ENCODE measurements at regions not wholly inside any gene's neighbourhood (a gene's known extent, or its start where the extent isn't known, plus 50 kb on each side); places are given as distances from the start of the nearest gene placed in this dataset.

GRCh38 chr12:19894803-19895202, 455.5 kb downstream of the AEBP2 start:
- Mint-ChIP-seq H3K4me3 (no peak overlapping the region), H3K27me3 (no peaks in the 10 kb centered on the region), H3K27ac (no peak overlapping the region), H3K9me3 (no peaks in the 10 kb centered on the region), H3K4me1 (ENCODE audit: low read depth) (no peaks in the 10 kb centered on the region), H3K36me3 (ENCODE audit: low read depth) (no peaks in the 10 kb centered on the region)
- H3K9me3 ChIP-seq (ENCODE audit: control insufficient read depth in 1 of 2, insufficient read depth in 1 of 2, low read length in 2 of 2) = no peaks in the 10 kb centered on the region
- DNase-seq (peak in 2 of 14 experiments; percentile 5 to 17), ATAC-seq (ENCODE audit: poor library complexity) (no peak)
- ChIA-PET POLR2A (no interaction called here), CTCF (no interaction called here)
- H3K4me3 ChIP-seq (ENCODE audit: low read length) = no peak overlapping the region
- no peak for TF ChIP-seq CTCF (IDR thresholded peaks at IDR 0.05)
- H3K36me3 ChIP-seq (ENCODE audit: insufficient read depth, low read length) = no peaks in the 10 kb centered on the region
- H3K4me1 ChIP-seq (ENCODE audit: insufficient read depth, low read length) = no peaks in the 10 kb centered on the region
- intact Hi-C loops (cut with DNase I, micrococcal nuclease) = no loop called here
- no peak overlapping the region for H3K27ac ChIP-seq (ENCODE audit: low read depth in 1 of 2, low read length in 2 of 2)
- no peaks in the 10 kb centered on the region for H3K27me3 ChIP-seq (ENCODE audit: control insufficient read depth in 1 of 2, insufficient read depth in 2 of 2, low read length in 2 of 2)

- no peaks in the 10 kb centered on the region for H3K9me3 ChIP-seq (ENCODE audit: control insufficient read depth in 1 of 2, insufficient read depth in 1 of 2, low read length in 2 of 2)
- H3K27me3 Mint-ChIP-seq = no peaks in the 10 kb centered on the region
- H3K27ac Mint-ChIP-seq = no peak overlapping the region
- TF ChIP-seq CTCF (IDR thresholded peaks at IDR 0.05) = no peak
- no peaks in the 10 kb centered on the region for H3K4me1 Mint-ChIP-seq (ENCODE audit: low read depth)
- no peaks in the 10 kb centered on the region for H3K36me3 ChIP-seq (ENCODE audit: insufficient read depth, low read length)
- no peaks in the 10 kb centered on the region for H3K27me3 ChIP-seq (ENCODE audit: control insufficient read depth in 1 of 2, insufficient read depth in 2 of 2, low read length in 2 of 2)
- no peaks in the 10 kb centered on the region for H3K36me3 Mint-ChIP-seq (ENCODE audit: low read depth)
- H3K4me1 ChIP-seq (ENCODE audit: insufficient read depth, low read length) = no peaks in the 10 kb centered on the region
- intact Hi-C loops (cut with DNase I, micrococcal nuclease) = no loop called here
- DNase-seq (no peak), ATAC-seq (ENCODE audit: poor library complexity) (no peak)
- no peak overlapping the region for H3K27ac ChIP-seq (ENCODE audit: low read depth in 1 of 2, low read length in 2 of 2)
- POLR2A ChIA-PET = no interaction called here
- H3K9me3 Mint-ChIP-seq = no peaks in the 10 kb centered on the region
- no peak overlapping the region for H3K4me3 ChIP-seq (ENCODE audit: low read length)
- no peak overlapping the region for H3K4me3 Mint-ChIP-seq
- CTCF ChIA-PET = no interaction called here
Measured at GRCh38 chr12:19895246-19896020, 456.1 kb downstream of the AEBP2 start.

- no peak overlapping the region for H3K4me3 ChIP-seq (ENCODE audit: low read length)
- no peak overlapping the region for H3K27ac Mint-ChIP-seq
- TF ChIP-seq CTCF (IDR thresholded peaks at IDR 0.05) = no peak
- H3K27me3 Mint-ChIP-seq = no peaks in the 10 kb centered on the region
- no peak overlapping the region for H3K4me3 Mint-ChIP-seq
- no peaks in the 10 kb centered on the region for H3K36me3 ChIP-seq (ENCODE audit: insufficient read depth, low read length)
- no peaks in the 10 kb centered on the region for H3K4me1 ChIP-seq (ENCODE audit: insufficient read depth, low read length)
- ChIA-PET CTCF (no interaction called here), POLR2A (no interaction called here)
- no peak overlapping the region for H3K27ac ChIP-seq (ENCODE audit: low read depth in 1 of 2, low read length in 2 of 2)
- ATAC-seq (ENCODE audit: poor library complexity) (no peak), DNase-seq (no peak)
- H3K4me1 Mint-ChIP-seq (ENCODE audit: low read depth) = no peaks in the 10 kb centered on the region
- H3K36me3 Mint-ChIP-seq (ENCODE audit: low read depth) = no peaks in the 10 kb centered on the region
- intact Hi-C loops (cut with DNase I, micrococcal nuclease) = no loop called here
- no peaks in the 10 kb centered on the region for H3K27me3 ChIP-seq (ENCODE audit: control insufficient read depth in 1 of 2, insufficient read depth in 2 of 2, low read length in 2 of 2)
- no peaks in the 10 kb centered on the region for H3K9me3 ChIP-seq (ENCODE audit: control insufficient read depth in 1 of 2, insufficient read depth in 1 of 2, low read length in 2 of 2)
- no peaks in the 10 kb centered on the region for H3K9me3 Mint-ChIP-seq
Measured at GRCh38 chr12:19896041-19896440, 456.7 kb downstream of the AEBP2 start.

Data from CD4-positive, alpha-beta T cell (primary cell).